NCI-H2196 treated with DMSO at 0.1 percent for 48 hours (cell line): ENCODE measurements at regions not wholly inside any gene's neighbourhood (a gene's known extent, or its start where the extent isn't known, plus 50 kb on each side); places are given as distances from the start of the nearest gene placed in this dataset.

Source experiments
- DNase-seq: peaks from one replicate; lab custom pipeline; 2025; ENCODE audit not compliant: unreplicated experiment; lab: John Stamatoyannopoulos, UW

DNA sequence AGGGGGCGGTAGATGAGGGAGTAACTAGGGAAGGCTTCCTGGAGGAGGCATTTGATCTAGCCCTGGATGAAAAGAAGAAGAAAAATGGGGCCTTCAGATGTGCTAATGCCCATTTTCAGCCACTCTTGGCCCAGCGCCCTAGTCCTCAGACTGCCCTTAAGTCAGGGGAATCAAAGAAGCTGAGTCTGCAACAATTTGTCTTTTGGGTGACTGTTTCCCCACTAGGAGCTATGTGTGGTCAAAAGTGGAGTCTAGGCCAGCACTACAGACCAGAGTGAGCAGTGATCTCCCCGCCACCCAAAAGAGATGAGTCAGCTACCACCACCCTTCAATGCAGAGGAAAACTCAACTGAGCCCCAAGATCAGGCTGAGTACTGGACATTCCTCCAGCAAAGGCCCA, 542.1 kb downstream of the BNC2 start:
- DNase-seq, result no peak

- DNase-seq, result no peak
Measured at GRCh38 chr9:16329671-16330113, 540.8 kb downstream of the BNC2 start.

DNA sequence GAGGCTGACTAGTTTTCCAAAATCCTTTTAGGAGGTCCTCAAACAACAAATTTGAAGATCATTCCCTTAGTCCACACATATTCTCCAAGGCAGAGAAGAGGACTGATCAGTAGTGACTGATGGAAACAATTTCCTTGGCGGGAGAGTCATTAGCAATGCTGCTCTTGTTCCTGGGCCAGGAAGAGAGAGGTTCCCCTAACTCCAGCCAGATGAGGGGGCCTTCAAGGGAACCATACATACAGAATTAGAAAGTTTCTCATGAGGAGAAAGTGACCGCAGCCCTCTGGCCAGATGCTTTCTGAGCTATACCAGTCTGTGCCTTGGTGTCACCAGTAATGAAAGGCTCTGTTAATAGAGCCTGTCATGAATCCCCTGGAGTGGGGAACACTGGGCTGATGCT, 539.4 kb downstream of the BNC2 start:
- no peak for DNase-seq

- no peak for DNase-seq
Measured at GRCh38 chr9:16331527-16331926, 538.9 kb downstream of the BNC2 start.

DNA sequence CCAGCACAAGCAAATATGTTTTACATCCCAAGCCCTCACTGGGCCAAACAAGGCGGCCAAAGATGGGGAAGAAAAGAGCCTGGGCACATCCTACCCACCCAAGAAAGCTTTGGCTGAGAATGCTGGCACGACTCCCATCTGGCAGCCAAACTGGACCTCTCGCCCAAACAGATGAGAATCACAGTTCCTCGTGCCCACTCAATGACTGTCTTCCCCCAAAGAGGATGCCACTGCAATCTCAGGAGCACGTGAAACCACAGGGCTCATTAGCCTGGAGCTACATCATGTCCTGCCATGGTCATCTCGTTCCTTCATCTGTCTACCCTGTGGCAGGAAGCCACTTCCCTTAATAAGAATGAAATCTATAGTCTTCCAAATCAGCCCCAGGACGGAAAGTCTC, 536.8 kb downstream of the BNC2 start:
- no peak for DNase-seq

DNA sequence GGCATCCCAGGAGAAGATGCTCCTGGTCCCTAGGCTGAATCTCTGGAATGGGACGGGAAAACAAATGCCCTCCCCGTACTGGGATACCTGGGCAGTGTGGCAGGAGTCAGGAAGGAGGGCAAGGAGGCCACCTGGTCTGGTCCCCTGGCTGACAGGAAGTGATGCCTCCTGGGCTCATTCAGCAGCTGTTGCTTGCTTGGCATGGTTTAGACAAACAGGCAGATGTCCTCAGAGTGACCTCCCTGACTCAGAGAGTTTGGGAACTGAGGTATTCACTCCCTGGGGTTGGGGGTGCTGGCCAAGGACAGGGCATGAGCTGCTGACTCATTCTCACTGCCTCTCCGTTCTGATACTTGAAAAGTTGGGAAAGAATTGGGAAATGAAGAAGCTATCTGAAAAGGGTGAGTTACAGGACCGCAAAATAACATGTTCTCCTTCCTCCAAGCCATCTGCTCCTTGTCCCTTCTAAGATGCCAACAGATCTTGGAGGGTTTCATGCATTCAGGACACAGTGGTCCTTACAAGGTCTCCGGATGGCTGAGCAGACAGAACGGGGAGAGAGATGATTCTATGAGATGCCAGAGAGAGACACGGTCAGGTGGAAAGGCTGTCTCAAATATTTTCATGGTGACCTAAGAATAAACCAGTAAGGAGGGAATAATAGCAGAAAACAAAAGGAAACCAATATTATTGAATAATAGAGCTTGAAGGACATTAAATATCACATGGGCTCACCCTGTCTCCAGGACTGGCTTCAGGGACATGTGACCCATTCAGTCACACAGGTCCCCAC, 534.5 kb downstream of the BNC2 start:
- peak; percentile 10 for DNase-seq

DNA sequence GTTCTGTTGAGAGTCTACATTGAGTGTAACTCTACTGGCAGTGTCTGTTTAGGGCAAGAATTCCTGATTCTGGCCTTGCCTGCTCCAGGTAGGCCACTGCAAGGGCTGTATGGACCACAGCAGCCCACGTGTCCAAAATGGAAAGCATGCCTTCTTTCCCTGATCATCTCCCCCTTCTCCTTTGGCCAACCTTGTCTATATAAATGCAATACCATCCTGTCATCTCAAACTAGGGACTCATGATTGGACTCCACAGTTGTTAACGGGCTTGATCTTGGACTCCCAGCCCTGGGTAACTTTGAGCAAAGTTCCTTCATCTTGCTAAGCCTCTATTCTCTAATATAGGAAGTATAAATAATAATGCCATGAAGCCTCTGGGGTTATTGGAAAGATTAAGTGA, 533.6 kb downstream of the BNC2 start:
- no peak for DNase-seq

DNA sequence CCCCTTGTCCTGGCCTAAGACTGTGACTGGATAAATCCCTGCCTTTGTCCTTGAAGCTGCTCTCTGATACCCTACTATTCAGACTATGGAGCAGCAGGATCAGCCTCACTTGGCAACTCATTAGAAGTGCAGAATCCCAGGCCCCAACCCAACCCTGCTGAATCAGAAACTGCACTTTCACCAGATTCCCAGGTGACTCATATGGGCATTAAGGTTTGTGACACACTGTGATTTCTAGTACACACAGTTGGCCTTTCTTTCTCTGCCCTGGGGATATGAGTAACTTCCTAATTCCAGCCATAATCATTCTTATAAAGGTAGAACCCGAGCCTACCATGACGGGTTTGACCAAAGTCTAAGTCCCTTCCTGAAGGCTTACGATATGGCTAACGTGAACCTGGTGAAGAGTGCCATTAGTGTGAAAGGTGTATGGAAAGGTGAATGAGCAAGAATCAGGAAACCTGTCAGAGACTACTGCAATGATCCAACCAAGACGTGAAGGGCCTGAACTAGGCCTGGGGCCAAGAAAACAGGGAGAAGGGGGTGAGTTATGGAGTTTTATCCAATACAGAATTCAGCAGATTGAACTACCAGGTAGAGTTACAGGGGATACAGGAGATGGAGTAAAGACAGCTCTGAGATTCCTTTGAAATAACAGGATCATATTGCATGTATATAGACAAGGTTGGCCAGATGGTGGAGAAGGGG, 533.0 kb downstream of the BNC2 start:
- no peak for DNase-seq

DNA sequence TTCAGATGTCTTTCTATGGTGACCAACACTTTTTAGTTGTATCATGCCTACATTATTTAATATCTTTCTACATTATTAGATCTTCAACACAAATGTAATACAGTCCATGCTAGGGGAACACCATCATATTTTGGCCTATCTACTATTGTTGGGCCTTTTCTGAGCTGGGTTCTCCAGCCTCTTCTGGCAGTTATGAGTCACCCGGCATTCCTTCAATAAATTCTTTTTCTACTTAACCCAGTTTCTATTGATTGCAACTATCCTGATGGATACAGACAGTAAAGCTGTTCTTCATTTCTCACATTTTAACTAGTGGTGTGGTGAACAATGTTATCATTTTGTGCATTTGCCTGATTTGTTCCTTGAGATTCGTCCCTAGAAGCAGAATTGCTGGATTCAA, 529.3 kb downstream of the BNC2 start:
- no peak for DNase-seq

GRCh38 chr9:16342246-16343020, 528.0 kb downstream of the BNC2 start:
- DNase-seq, result no peak

DNA sequence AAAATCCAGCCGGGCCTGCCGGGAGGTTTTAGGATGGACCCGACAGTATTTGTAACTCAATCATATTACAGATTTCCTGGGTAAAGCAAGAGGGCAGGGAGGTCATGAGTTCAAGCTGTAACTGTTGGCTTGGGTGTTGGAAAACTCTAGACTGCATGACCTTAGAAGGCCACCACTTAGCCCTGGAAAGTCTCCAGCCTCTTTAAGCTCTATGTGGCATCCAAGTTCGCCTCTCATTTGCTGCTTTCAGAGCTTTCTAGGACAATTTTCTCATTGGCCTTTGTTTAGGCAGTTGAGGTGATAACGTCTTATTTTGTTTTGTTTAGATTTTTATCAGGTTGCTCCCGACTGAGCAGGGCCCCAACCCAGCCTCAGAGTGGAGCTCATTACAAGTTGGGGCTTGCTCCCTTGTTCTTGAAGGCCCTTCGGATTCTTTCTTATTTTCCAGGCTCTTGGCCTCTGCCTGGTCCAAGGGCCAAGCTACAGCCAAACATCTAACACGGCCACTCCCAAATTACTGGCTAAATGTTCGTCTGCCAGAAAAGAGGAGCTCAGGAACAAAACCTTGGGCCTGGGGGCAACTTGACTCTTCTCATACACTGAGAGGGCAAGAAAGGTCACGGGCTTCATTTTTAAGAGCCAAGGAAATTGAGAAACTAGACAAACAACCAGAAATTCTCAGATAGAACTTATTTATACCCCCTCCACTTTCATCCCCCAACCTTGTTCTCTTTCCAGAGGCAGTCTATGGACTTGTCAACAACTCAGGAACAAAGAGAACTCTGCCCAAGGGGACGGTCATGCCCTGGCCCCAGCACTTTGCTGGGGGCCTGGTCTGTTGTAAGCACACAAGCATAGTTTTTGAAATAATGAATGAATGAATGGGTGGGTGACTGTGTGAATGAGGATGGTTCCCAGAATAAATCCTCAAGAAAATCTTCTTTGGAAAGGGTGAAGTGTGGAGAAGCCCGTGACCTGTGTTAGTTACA, 526.9 kb downstream of the BNC2 start:
- DNase-seq, result no peak

- no peak for DNase-seq
Measured at GRCh38 chr9:16344343-16344742, 526.1 kb downstream of the BNC2 start.

GRCh38 chr9:16345902-16346301, 524.6 kb downstream of the BNC2 start:
- DNase-seq, result no peak

DNA sequence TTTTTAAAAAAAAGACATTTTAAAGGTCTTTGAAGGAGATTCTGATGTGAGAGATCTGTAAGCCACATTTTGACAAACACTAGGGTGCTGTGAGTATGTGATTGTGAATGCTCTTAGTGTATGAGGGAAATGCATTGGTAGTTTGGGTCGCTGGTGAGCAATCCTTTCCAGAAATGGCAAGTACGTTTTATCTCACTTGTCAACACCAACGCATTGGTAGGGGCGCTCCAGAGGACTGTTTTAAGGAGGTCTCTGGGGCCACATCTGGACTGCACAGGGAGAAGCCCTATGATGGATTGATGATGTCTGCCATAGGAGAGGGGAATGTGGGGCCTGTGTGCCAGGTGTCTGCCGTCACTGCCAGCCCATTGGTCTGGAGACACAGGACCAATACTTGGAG, 522.6 kb downstream of the BNC2 start:
- no peak for DNase-seq

GRCh38 chr9:16348531-16348930, 521.9 kb downstream of the BNC2 start:
- no peak for DNase-seq

- DNase-seq, result no peak
Measured at GRCh38 chr9:16352251-16352650, 518.2 kb downstream of the BNC2 start.

- no peak for DNase-seq
Measured at GRCh38 chr9:16352791-16353401, 517.6 kb downstream of the BNC2 start.

GRCh38 chr9:16356196-16356765, 514.2 kb downstream of the BNC2 start:
- no peak for DNase-seq

- DNase-seq, result no peak
Measured at GRCh38 chr9:16357828-16358227, 512.6 kb downstream of the BNC2 start.

- no peak for DNase-seq
Measured at GRCh38 chr9:16358751-16359150, 511.7 kb downstream of the BNC2 start.
